SK-N-SH (cell line): ENCODE measurements at regions not wholly inside any gene's neighbourhood (a gene's known extent, or its start where the extent isn't known, plus 50 kb on each side); places are given as distances from the start of the nearest gene placed in this dataset.
"Not testable (repeated sequence)": the region's sequence is repeated elsewhere in the genome, so short reads cannot be mapped to it uniquely, and the experiment has no call there.

ENCODE experiments used
- CTCF ChIA-PET: fragments of 300-600, 350-600 bp; formaldehyde crosslinking; extraction: SDS; loops from one replicate; lab custom pipeline; 2021; lab: Yijun Ruan, JAX
- POLR2A ChIA-PET: fragments of 350-600 bp; sonication (Branson Sonifier 250); formaldehyde crosslinking; extraction: SDS; loops from one replicate; lab custom pipeline; 2020; ENCODE audit warnings: antibody characterized with exemption, inconsistent platforms; lab: Yijun Ruan, JAX
- DNase-seq: peaks from one replicate; pipeline ENCODE4 v3.0.0; 2012
- H2AFZ ChIP-seq: fragments of 200-600 bp; sonication (generic); 2 replicates; pipeline ENCODE4 v1.8.1; 2016; ENCODE audit warnings: antibody characterized with exemption, mild to moderate bottlenecking, low read depth
- H3F3A ChIP-seq: fragments of 200-600 bp; sonication (generic); replicated peaks from 2 replicates; pipeline ENCODE3; 2016; ENCODE audit warnings: antibody characterized with exemption, mild to moderate bottlenecking; ENCODE audit not compliant: insufficient read depth
- H3K27ac ChIP-seq, 2 experiments: fragments of 200-500 bp in 1 of 2; fragments of 200-600 bp in 1 of 2; sonication (Bioruptor generic) in 1 of 2; sonication (generic), shearing (Covaris generic) in 1 of 2; 2 replicates each; pipeline versions ENCODE4 v1.5.1 to v1.6.1; 2014 to 2016; ENCODE audit warnings: low read depth in 2 of 2, inconsistent platforms in 1 of 2, low read length in 1 of 2, mild to moderate bottlenecking in 1 of 2, mixed read lengths in 1 of 2
- H3K27me3 ChIP-seq: fragments of 200-600 bp; sonication (generic), shearing (Covaris generic); 2 replicates; pipeline ENCODE4 v1.6.1; 2016; ENCODE audit warnings: mixed run types; ENCODE audit not compliant: insufficient read depth
- H3K36me3 ChIP-seq, 2 experiments: fragments of 200-500 bp in 1 of 2; fragments of 200-600 bp in 1 of 2; sonication (Bioruptor generic) in 1 of 2; sonication (generic) in 1 of 2; replicated peaks in 1 of 2; 2 replicates each; pipeline versions ENCODE3 to v1.5.1; 2014 to 2016; ENCODE audit warnings: low read length in 1 of 2, mild to moderate bottlenecking in 1 of 2; ENCODE audit not compliant: insufficient read depth in 2 of 2, control insufficient read depth in 1 of 2
- H3K4me1 ChIP-seq, 2 experiments: fragments of 200-500 bp in 1 of 2; fragments of 200-600 bp in 1 of 2; sonication (Bioruptor generic) in 1 of 2; sonication (generic), shearing (Covaris generic) in 1 of 2; 2 replicates each; pipeline versions ENCODE4 v1.5.1 to v1.6.1; 2014 to 2016; ENCODE audit warnings: low read depth in 1 of 2, low read length in 1 of 2, mixed run types in 1 of 2; ENCODE audit not compliant: insufficient read depth in 2 of 2, control insufficient read depth in 1 of 2
- H3K4me2 ChIP-seq: fragments of 200-600 bp; sonication (generic), shearing (Covaris generic); 2 replicates; pipeline ENCODE4 v1.6.1; 2017; ENCODE audit warnings: mixed run types
- H3K4me3 ChIP-seq, 2 experiments: fragments of 200-500 bp in 1 of 2; fragments of 200-600 bp in 1 of 2; sonication (Bioruptor generic) in 1 of 2; sonication (generic), shearing (Covaris generic) in 1 of 2; 2 replicates each; pipeline versions ENCODE4 v1.5.1 to v1.8.1; 2014 to 2016; ENCODE audit warnings: low read depth in 2 of 2, inconsistent platforms in 1 of 2, low read length in 1 of 2, mild to moderate bottlenecking in 1 of 2, mixed read lengths in 1 of 2, moderate library complexity in 1 of 2
- H3K79me2 ChIP-seq: fragments of 200-600 bp; sonication (generic); 2 replicates; pipeline ENCODE4 v1.8.1; 2017; ENCODE audit warnings: mild to moderate bottlenecking; ENCODE audit not compliant: insufficient read depth
- H3K9ac ChIP-seq: fragments of 200-600 bp; sonication (generic); 2 replicates; pipeline ENCODE4 v1.6.1; 2017; ENCODE audit warnings: mixed run types
- H3K9me2 ChIP-seq: fragments of 200-600 bp; sonication (generic); 2 replicates; pipeline ENCODE4 v1.6.1; 2017; ENCODE audit warnings: mixed run types
- H3K9me3 ChIP-seq: fragments of 200-600 bp; sonication (generic); 2 replicates; pipeline ENCODE4 v1.6.1; 2017; ENCODE audit warnings: mixed run types, mild to moderate bottlenecking, moderate library complexity
- H4K20me1 ChIP-seq: fragments of 200-600 bp; sonication (generic); 2 replicates; pipeline ENCODE4 v1.6.1; 2017; ENCODE audit warnings: mild to moderate bottlenecking, mixed run types; ENCODE audit not compliant: insufficient read depth
- EP300 ChIP-seq, 2 experiments: IDR thresholded peaks; 2 replicates each; pipeline versions ENCODE4 v1.4.0 to v1.6.1; 2012; ENCODE audit warnings: borderline replicate concordance in 1 of 2, low read depth in 1 of 2, low read length in 1 of 2
- EZH2phosphoT487 ChIP-seq: fragments of 200-600 bp; sonication (generic); IDR thresholded peaks from 2 replicates; pipeline ENCODE4 v1.6.1; 2017; ENCODE audit warnings: low read depth, mixed run types, mild to moderate bottlenecking, antibody characterized with exemption, moderate library complexity, borderline replicate concordance
- FOSL2 ChIP-seq: IDR thresholded peaks from 2 replicates; pipeline ENCODE4 v1.4.0; 2012; ENCODE audit warnings: low read depth, mild to moderate bottlenecking, moderate library complexity, borderline replicate concordance
- FOXJ3 ChIP-seq: sonication (generic); formaldehyde crosslinking; IDR thresholded peaks from 2 replicates; pipeline ENCODE4 v1.5.1; 2020; ENCODE audit warnings: mild to moderate bottlenecking, missing genetic modification reagents
- FOXM1 ChIP-seq: IDR thresholded peaks from 2 replicates; pipeline ENCODE4 v1.4.0; 2012; ENCODE audit warnings: low read depth, mild to moderate bottlenecking
- GATA2 ChIP-seq: sonication (generic); formaldehyde crosslinking; IDR thresholded peaks from 2 replicates; pipeline ENCODE4 v1.5.0; 2020; ENCODE audit warnings: mild to moderate bottlenecking, missing genetic modification reagents
- NRF1 ChIP-seq: IDR thresholded peaks from 2 replicates; pipeline ENCODE4 v1.6.1; 2012; ENCODE audit warnings: low read depth, mild to moderate bottlenecking, low read length
- PBX3 ChIP-seq: IDR thresholded peaks from 2 replicates; pipeline ENCODE4; 2012
- RFX5 ChIP-seq: IDR thresholded peaks from 2 replicates; pipeline ENCODE4 v1.6.1; 2012; ENCODE audit warnings: mild to moderate bottlenecking, improper control_type of control experiment, low read length
- RXRA ChIP-seq: IDR thresholded peaks from 2 replicates; pipeline ENCODE4 v1.4.0; 2012; ENCODE audit warnings: low read depth, mild to moderate bottlenecking, borderline replicate concordance
- TCF12 ChIP-seq: IDR thresholded peaks from 2 replicates; pipeline ENCODE4 v1.4.0; 2012
- TEAD4 ChIP-seq: IDR thresholded peaks from 2 replicates; pipeline ENCODE4 v1.4.0; 2012; ENCODE audit warnings: mild to moderate bottlenecking, borderline replicate concordance; ENCODE audit not compliant: insufficient read depth
- USF2 ChIP-seq: fragments of 150-350 bp; IDR thresholded peaks from 2 replicates; pipeline ENCODE4 v1.6.1; 2017; ENCODE audit warnings: antibody characterized with exemption, low read length, low read depth, borderline replicate concordance
- YY1 ChIP-seq: IDR thresholded peaks from 2 replicates; pipeline ENCODE4 v1.4.0; 2012; ENCODE audit warnings: low read depth, mild to moderate bottlenecking
- WGBS: methylation state at CpG from one replicate; pipeline ENCODE4 v1.1.6; 2017; ENCODE audit warnings: low lambda C conversion rate; 5-methylcytosine and 5-hydroxymethylcytosine counted together
- TF ChIP-seq, protein P1 (sequence below): fragments of 150-350 bp; IDR thresholded peaks from 2 replicates; pipeline ENCODE4 v1.6.1; 2016; ENCODE audit warnings: mild to moderate bottlenecking, low read depth, low read length
- TF ChIP-seq, protein P2 (sequence below): IDR thresholded peaks from 2 replicates; pipeline ENCODE4 v1.4.0; 2012; ENCODE audit warnings: low read depth, borderline replicate concordance

- no peak overlapping the region for H3K9ac ChIP-seq
- ChIA-PET POLR2A (no interaction called here), CTCF (no interaction called here)
- H3K4me1 ChIP-seq, result no peaks in the 10 kb centered on the region
- H3K9me3 ChIP-seq, result no peaks in the 10 kb centered on the region
- no peaks in the 10 kb centered on the region for H3K9me2 ChIP-seq
- H3K4me2 ChIP-seq, result no peak overlapping the region
- H3K27me3 ChIP-seq, result no peaks in the 10 kb centered on the region
- no peak for DNase-seq
- H3K4me3 ChIP-seq, result no peak overlapping the region
- TF ChIP-seq TCF12 (no peak), USF2 (no peak), EZH2phosphoT487 (no peak), NRF1 (no peak), RFX5 (no peak), FOSL2 (no peak), FOXJ3 (CRISPR knock-in tag) (no peak), FOXM1 (no peak), PBX3 (no peak), RXRA (no peak), YY1 (no peak), GATA2 (no peak), EP300 (IDR thresholded peaks at IDR 0.05; ENCODE audit: borderline replicate concordance in 1 of 2, low read depth in 1 of 2, low read length in 1 of 2) (no peak), TEAD4 (no peak)
- TF ChIP-seq, protein P1, sequence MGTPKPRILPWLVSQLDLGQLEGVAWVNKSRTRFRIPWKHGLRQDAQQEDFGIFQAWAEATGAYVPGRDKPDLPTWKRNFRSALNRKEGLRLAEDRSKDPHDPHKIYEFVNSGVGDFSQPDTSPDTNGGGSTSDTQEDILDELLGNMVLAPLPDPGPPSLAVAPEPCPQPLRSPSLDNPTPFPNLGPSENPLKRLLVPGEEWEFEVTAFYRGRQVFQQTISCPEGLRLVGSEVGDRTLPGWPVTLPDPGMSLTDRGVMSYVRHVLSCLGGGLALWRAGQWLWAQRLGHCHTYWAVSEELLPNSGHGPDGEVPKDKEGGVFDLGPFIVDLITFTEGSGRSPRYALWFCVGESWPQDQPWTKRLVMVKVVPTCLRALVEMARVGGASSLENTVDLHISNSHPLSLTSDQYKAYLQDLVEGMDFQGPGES, result no peak
- TF ChIP-seq, protein P2, sequence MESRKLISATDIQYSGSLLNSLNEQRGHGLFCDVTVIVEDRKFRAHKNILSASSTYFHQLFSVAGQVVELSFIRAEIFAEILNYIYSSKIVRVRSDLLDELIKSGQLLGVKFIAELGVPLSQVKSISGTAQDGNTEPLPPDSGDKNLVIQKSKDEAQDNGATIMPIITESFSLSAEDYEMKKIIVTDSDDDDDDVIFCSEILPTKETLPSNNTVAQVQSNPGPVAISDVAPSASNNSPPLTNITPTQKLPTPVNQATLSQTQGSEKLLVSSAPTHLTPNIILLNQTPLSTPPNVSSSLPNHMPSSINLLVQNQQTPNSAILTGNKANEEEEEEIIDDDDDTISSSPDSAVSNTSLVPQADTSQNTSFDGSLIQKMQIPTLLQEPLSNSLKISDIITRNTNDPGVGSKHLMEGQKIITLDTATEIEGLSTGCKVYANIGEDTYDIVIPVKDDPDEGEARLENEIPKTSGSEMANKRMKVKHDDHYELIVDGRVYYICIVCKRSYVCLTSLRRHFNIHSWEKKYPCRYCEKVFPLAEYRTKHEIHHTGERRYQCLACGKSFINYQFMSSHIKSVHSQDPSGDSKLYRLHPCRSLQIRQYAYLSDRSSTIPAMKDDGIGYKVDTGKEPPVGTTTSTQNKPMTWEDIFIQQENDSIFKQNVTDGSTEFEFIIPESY, result no peak
- no peaks in the 10 kb centered on the region for H3K79me2 ChIP-seq
- H3K36me3 ChIP-seq, result no peaks in the 10 kb centered on the region
- WGBS, result 51% methylated on average over 8 of the region's 8 CpGs
- no peak overlapping the region for H3K27ac ChIP-seq
- no peaks in the 10 kb centered on the region for H4K20me1 ChIP-seq
- no peaks in the 10 kb centered on the region for H3F3A ChIP-seq
- H2AFZ ChIP-seq, result no peak overlapping the region
Measured at GRCh38 chr20:48120120-48120519, 334.8 kb upstream of the SULF2 start.

- DNase-seq, H3K27me3 ChIP-seq, POLR2A ChIA-PET, H3K79me2 ChIP-seq, H3F3A ChIP-seq, CTCF ChIA-PET, H3K36me3 ChIP-seq, H3K9me3 ChIP-seq, H3K27ac ChIP-seq, H3K4me1 ChIP-seq, H4K20me1 ChIP-seq, H3K9ac ChIP-seq, H3K9me2 ChIP-seq, H3K4me3 ChIP-seq, H3K4me2 ChIP-seq, H2AFZ ChIP-seq: not testable (repeated sequence)
- WGBS, result 40% methylated on average over 5 of the region's 5 CpGs
Measured at GRCh38 chr20:48119389-48119788, 334.1 kb upstream of the SULF2 start.
